Lower leg skin (tissue), 4 donors: ENCODE measurements at regions not wholly inside any gene's neighbourhood (a gene's known extent, or its start where the extent isn't known, plus 50 kb on each side); places are given as distances from the start of the nearest gene placed in this dataset.

Source experiments
- DNase-seq, 2 donors: peaks; one replicate each; pipeline ENCODE4 v3.0.0-alpha.2; 2019; ENCODE audit warnings: low spot score in 2 of 2
- H3K4me3 ChIP-seq: fragments of 200-600 bp; sonication (generic); 2 replicates; pipeline ENCODE4 v1.5.1; 2017; ENCODE audit warnings: mild to moderate bottlenecking, low read depth; ENCODE audit not compliant: poor library complexity, severe bottlenecking
- POLR2A ChIP-seq, 2 donors: fragments of 450-650 bp; IDR thresholded peaks; one replicate each; pipeline ENCODE4 v1.6.1; 2016 to 2017; ENCODE audit warnings: antibody characterized with exemption in 2 of 2, mild to moderate bottlenecking in 1 of 2, moderate library complexity in 1 of 2
- WGBS, 2 donors: methylation state at CpG; one replicate each; pipeline ENCODE4 v1.1.5; 2018; 5-methylcytosine and 5-hydroxymethylcytosine counted together
- intact Hi-C: fragments of 100-400 bp; cut with DNase I; formaldehyde crosslinking; loops from one replicate; pipeline ENCODE4 v1.15.0; 2023; ENCODE audit warnings: low total_unique reads
- TF ChIP-seq, protein P1 (sequence below), 3 donors: fragments of 450-650 bp; IDR thresholded peaks; one replicate each; pipeline ENCODE4 v1.5.1; 2016; ENCODE audit warnings: antibody characterized with exemption in 3 of 3, mild to moderate bottlenecking in 3 of 3, moderate library complexity in 2 of 3

DNA sequence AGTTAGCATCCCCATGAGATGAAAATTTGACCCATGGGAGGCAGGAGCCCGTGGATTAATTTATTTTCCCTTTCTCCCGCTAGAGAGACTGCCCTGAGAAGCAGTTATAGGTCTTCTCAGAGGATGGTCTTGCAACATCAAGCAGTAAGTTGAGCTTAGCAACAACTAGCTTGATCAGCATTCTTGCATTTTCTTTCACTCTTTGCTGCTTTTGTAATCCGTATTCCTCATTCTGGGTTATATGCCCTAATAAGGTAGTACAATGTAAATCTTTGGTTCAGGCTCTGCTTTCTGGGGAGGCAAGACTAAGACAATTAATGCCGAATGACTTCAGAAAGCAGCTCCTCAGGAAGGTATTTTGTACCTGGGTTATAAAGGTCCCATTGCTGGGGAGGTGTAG is 146.8 kb downstream of the FZD1 start:
- H3K4me3 ChIP-seq, result no peak overlapping the region
- intact Hi-C loops, result no loop called here
- no peak for TF ChIP-seq POLR2A (IDR thresholded peaks at IDR 0.05)
- TF ChIP-seq, protein P1, sequence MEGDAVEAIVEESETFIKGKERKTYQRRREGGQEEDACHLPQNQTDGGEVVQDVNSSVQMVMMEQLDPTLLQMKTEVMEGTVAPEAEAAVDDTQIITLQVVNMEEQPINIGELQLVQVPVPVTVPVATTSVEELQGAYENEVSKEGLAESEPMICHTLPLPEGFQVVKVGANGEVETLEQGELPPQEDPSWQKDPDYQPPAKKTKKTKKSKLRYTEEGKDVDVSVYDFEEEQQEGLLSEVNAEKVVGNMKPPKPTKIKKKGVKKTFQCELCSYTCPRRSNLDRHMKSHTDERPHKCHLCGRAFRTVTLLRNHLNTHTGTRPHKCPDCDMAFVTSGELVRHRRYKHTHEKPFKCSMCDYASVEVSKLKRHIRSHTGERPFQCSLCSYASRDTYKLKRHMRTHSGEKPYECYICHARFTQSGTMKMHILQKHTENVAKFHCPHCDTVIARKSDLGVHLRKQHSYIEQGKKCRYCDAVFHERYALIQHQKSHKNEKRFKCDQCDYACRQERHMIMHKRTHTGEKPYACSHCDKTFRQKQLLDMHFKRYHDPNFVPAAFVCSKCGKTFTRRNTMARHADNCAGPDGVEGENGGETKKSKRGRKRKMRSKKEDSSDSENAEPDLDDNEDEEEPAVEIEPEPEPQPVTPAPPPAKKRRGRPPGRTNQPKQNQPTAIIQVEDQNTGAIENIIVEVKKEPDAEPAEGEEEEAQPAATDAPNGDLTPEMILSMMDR (IDR thresholded peaks at IDR 0.05), result no peak
- whole genome bisulfite sequencing, 2 donors, result 75 to 82% methylated on average over 4 of the region's 4 CpGs
- no peak for DNase-seq

DNA sequence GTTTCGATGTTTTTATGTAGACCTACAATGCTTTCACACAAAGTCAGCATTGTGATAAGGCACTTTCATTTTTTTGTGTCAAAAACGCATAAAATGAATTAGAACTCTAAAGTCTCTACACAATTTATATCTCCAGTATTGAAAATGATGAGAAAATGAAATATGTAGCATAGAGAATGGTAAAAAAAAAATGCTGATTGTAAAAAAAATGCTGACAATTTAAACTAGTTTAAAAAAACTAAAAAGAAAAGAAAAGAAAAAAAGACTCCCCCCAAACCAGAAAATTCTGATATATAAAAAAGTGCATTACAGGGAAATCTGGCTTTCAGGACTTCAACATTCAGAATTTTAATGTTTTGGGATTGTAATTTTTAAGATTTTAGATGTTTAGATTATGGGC is 148.1 kb downstream of the FZD1 start:
- no peak for TF ChIP-seq POLR2A (IDR thresholded peaks at IDR 0.05)
- TF ChIP-seq, protein P1 (IDR thresholded peaks at IDR 0.05), result no peak
- WGBS, 2 donors, result 36 to 42% methylated on average over 2 of the region's 2 CpGs
- no peak for DNase-seq
- intact Hi-C loops, result no loop called here
- no peak overlapping the region for H3K4me3 ChIP-seq

DNA sequence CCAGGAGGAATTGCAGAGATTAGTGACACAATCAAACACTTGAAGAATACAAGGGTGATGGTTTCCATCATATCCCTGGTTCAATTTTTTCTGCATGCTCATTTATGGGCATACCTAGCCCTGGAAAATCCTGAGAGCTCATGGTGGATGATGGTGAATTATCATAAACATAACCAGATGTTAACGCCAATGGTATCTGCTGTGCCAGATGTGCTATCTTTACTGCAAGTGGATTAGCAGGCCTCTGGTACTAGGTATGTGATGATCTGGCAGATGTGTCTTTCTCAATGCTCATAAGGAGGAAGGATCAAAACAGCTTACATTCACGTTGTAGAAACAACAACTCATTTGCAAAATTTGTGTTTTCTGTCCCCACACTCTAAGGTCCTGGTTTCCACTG is 150.5 kb downstream of the FZD1 start:
- WGBS, 2 donors, result 46 to 48% methylated on average over 2 of the region's 2 CpGs
- intact Hi-C loops, result no loop called here
- H3K4me3 ChIP-seq, result no peak overlapping the region
- DNase-seq, result no peak
- no peak for TF ChIP-seq POLR2A (IDR thresholded peaks at IDR 0.05)
- TF ChIP-seq, protein P1 (IDR thresholded peaks at IDR 0.05), result no peak

DNA sequence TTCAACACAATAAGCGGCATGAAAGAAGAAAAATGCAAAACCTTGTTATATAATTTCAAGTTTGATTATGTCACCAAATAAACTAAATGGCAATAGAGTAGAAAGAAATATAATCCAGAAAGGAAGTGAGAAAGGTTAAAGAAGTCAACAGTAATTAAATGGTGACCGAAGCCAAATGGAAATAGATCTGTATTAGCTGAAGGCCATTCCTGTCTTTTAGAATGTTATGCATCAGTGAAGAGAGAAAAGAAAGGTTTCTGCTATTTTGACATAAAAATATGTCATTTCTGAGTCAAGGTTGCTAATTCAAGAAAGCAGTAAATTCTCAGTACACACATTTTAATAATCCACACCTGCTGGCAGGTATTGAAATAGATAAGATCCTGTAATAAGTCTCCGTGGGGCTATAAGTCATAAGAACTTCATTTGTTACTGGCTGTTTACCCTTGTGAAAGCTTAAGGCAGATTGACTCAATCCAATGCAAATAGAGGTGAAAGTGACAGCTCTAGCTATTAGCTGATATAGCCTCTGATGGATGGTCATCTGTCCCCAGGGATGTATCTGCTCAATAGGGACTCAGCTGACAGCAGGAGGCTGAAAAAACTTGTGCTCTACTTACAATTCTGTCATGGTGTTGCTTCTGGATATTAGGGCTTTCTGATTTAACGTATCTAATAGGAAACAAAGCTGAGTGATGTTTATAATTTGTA is 152.1 kb downstream of the FZD1 start:
- TF ChIP-seq, protein P1 (IDR thresholded peaks at IDR 0.05), result no peak
- no peak for TF ChIP-seq POLR2A (IDR thresholded peaks at IDR 0.05)
- intact Hi-C loops, result no loop called here
- no peak overlapping the region for H3K4me3 ChIP-seq
- no peak for DNase-seq
- 82 to 83% methylated on average over 4 of the region's 4 CpGs for WGBS, 2 donors

DNA sequence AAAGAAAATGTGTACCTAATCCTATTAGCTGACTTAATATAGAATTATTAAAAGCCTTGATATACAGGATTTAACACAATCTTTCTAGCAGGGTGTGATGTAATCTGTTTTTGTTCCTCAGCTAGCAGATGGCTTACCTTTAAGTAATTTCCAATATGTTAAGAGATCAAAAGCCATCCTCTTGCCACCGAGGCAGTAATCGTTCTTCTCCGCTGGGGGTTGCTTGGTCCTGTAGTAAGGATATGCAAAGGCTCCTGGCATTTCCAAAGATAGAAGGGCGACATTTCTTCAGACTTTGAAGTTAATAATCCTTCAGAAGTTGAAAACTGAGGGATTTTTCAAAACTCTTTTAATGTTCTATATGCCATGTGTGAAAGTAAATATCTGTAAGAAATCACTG is 156.4 kb downstream of the FZD1 start:
- intact Hi-C loops, result no loop called here
- DNase-seq, result no peak
- whole genome bisulfite sequencing, 2 donors, result 85 to 89% methylated on average over 4 of the region's 4 CpGs
- no peak overlapping the region for H3K4me3 ChIP-seq
- no peak for TF ChIP-seq POLR2A (IDR thresholded peaks at IDR 0.05)
- TF ChIP-seq, protein P1 (IDR thresholded peaks at IDR 0.05), result no peak

DNA sequence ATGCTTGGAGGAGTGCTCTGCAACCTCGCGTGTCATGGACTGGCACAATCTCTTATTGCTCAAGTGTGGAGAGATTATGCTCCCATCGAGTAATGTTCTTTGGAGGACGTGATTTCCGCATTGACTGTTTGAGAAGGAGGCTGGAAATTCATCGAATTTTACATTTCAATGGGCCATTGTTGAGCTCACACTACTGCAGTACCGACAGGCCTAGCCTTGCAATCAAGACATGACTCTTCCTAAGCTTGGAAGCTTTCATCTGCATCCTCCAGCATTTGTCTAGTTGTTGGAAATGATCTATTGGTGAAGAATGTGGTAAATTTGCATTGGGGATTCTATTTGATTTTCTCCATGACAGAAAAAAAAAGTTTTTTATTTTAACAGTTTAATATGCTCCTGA is 156.8 kb downstream of the FZD1 start:
- intact Hi-C loops, result no loop called here
- no peak for TF ChIP-seq POLR2A (IDR thresholded peaks at IDR 0.05)
- TF ChIP-seq, protein P1 (IDR thresholded peaks at IDR 0.05), result no peak
- WGBS, 2 donors, result 65 to 77% methylated on average over 7 of the region's 7 CpGs
- DNase-seq, result no peak
- no peak overlapping the region for H3K4me3 ChIP-seq
